ENCODE measurements at regions not wholly inside any gene's neighbourhood (a gene's known extent, or its start where the extent isn't known, plus 50 kb on each side); places are given as distances from the start of the nearest gene placed in this dataset.

DNA sequence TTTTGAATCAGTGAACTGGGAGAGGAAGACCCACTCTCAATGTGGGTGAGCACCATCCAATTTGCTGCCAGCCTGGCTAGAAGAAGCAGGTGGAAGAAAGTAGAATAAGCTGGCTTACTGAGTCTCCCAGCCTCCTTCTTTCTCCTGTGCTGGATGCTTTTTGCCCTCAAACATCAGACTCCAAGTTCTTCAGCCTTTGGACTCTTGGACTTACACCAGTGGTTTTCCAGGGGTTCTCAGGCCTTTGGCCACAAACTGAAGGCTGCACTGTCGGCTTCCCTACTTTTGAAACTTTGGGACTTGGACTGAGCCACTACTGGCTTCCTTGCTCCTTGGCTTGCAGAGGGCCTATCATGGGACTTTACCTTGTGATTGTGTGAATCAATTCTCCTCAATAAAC lies 804.2 kb upstream of the SLITRK1 start:
- Mint-ChIP-seq H3K9me3 (peaks cover 9% of the 10 kb centered on the region), H3K4me1 (no peaks in the 10 kb centered on the region), H3K27ac (no peak overlapping the region), H3K27me3 (no peaks in the 10 kb centered on the region), H3K4me3 (no peak overlapping the region), H3K36me3 (ENCODE audit: low read depth) (no peaks in the 10 kb centered on the region)
- no peak for TF ChIP-seq CTCF (IDR thresholded peaks at IDR 0.05)
- intact Hi-C loops (cut with micrococcal nuclease): no loop called here
- ATAC-seq (ENCODE audit: low read depth) (no peak), DNase-seq (no peak)
- POLR2A ChIA-PET: no interaction called here
- CTCF ChIA-PET: no interaction called here

DNA sequence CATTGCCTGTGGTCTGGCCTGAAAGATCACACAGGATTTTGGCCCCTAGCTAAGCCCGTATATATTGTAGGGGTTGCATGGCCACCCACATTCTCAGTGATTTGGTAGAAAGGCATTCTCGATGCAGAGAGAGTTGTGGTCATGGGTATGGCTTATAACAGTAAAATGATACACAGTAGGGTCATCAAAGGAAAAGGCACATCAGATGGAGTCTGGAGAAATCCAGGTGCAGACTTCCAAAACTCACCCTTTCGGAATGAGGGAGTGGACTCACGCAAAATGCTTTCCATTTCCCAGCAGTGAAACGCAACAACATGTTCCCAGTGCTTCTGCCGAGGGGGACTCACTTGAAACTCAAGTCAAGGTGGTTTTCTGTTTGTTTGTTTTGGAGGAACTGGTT lies 802.5 kb upstream of the SLITRK1 start:
- ChIA-PET POLR2A (no interaction called here), CTCF (no interaction called here)
- Mint-ChIP-seq H3K4me1 (no peaks in the 10 kb centered on the region), H3K27ac (no peak overlapping the region), H3K36me3 (ENCODE audit: low read depth) (no peaks in the 10 kb centered on the region), H3K27me3 (no peaks in the 10 kb centered on the region), H3K9me3 (peaks cover 11% of the 10 kb centered on the region), H3K4me3 (no peak overlapping the region)
- DNase-seq: no peak
- no peak for TF ChIP-seq CTCF (IDR thresholded peaks at IDR 0.05)
- intact Hi-C loops (cut with micrococcal nuclease): no loop called here
- ATAC-seq (ENCODE audit: low read depth): no peak

- intact Hi-C loops (cut with micrococcal nuclease): no loop called here
- Mint-ChIP-seq H3K27me3 (no peaks in the 10 kb centered on the region), H3K4me3 (no peak overlapping the region), H3K27ac (no peak overlapping the region), H3K4me1 (no peaks in the 10 kb centered on the region), H3K36me3 (ENCODE audit: low read depth) (no peaks in the 10 kb centered on the region), H3K9me3 (peaks cover 11% of the 10 kb centered on the region)
- TF ChIP-seq CTCF (IDR thresholded peaks at IDR 0.05): no peak
- ATAC-seq (ENCODE audit: low read depth) (no peak), DNase-seq (no peak)
- POLR2A ChIA-PET: no interaction called here
- CTCF ChIA-PET: no interaction called here
These were observed 801.9 kb upstream of the SLITRK1 start for GRCh38 chr13:84684048-84684662.

DNA sequence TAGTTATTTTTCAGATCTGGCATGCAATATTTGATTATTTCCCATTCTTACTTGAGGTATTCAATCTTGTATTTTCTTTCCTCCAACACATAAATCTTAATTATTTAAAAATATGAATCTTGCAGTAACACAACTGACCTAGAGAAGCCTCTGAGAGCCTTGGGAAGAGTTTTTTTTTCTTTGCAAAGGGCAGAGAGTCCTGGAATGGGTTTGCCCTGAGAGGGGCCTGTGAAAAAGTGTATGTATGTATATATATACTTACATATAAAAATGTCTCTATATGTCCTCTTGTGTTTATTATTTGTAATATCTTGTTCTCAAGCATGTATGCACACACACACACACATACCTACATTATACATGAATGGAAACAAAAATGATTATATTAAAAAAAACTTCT lies 801.2 kb upstream of the SLITRK1 start:
- no peak overlapping the region for H3K4me3 Mint-ChIP-seq
- H3K36me3 Mint-ChIP-seq (ENCODE audit: low read depth): no peaks in the 10 kb centered on the region
- no peak for ATAC-seq (ENCODE audit: low read depth)
- peaks cover 11% of the 10 kb centered on the region for H3K9me3 Mint-ChIP-seq
- TF ChIP-seq CTCF (IDR thresholded peaks at IDR 0.05): no peak
- no peaks in the 10 kb centered on the region for H3K27me3 Mint-ChIP-seq
- no peaks in the 10 kb centered on the region for H3K4me1 Mint-ChIP-seq
- no peak for DNase-seq
- ChIA-PET CTCF (no interaction called here), POLR2A (no interaction called here)
- H3K27ac Mint-ChIP-seq: no peak overlapping the region
- intact Hi-C loops (cut with micrococcal nuclease): no loop called here

DNA sequence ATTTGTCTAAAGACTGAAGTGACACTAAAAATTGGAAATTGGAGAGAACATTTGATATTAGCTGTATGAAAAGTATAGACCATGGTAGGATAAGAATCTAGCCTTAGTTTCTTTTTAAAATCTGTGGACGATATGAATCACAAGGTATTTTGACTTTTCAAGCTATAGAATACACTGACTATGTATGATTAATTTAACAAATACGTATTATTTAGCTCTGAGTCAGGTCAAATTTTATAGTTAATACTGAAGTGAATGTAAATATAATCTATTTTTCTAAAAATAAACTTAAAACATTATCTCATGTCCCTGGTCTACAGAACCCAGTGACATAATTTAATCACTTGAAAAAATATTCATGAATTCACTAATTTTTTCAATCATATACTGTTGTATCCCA lies 795.6 kb upstream of the SLITRK1 start:
- H3K27ac Mint-ChIP-seq: no peak overlapping the region
- peaks cover 9% of the 10 kb centered on the region for H3K9me3 Mint-ChIP-seq
- no peak overlapping the region for H3K4me3 Mint-ChIP-seq
- no peak for DNase-seq
- no peaks in the 10 kb centered on the region for H3K27me3 Mint-ChIP-seq
- no peak for ATAC-seq (ENCODE audit: low read depth)
- CTCF ChIA-PET: no interaction called here
- POLR2A ChIA-PET: no interaction called here
- no peak for TF ChIP-seq CTCF (IDR thresholded peaks at IDR 0.05)
- H3K36me3 Mint-ChIP-seq (ENCODE audit: low read depth): no peaks in the 10 kb centered on the region
- no peaks in the 10 kb centered on the region for H3K4me1 Mint-ChIP-seq
- intact Hi-C loops (cut with micrococcal nuclease): no loop called here

Measured in activated B cell treated with CpG ODN at 0.5 μM for 24 hours (primary cell).